Cardiac muscle cell (in vitro differentiated cells and primary cell): ENCODE measurements at regions not wholly inside any gene's neighbourhood (a gene's known extent, or its start where the extent isn't known, plus 50 kb on each side); places are given as distances from the start of the nearest gene placed in this dataset.

Source experiments
- DNase-seq, 2 donors: peaks; one replicate each; pipeline versions ENCODE4 v3.0.0 to v3.0.0-alpha.2; 2010 to 2017; ENCODE audit warnings: low read depth in 1 of 2, low spot score in 1 of 2
- H3K27ac ChIP-seq: fragments of 200-600 bp; sonication (generic); 2 replicates; pipeline ENCODE4 v1.5.1; 2016
- H3K27me3 ChIP-seq: fragments of 200-600 bp; sonication (generic); 2 replicates; pipeline ENCODE4 v1.6.0; 2016; ENCODE audit warnings: control low read depth
- H3K36me3 ChIP-seq: fragments of 200-600 bp; sonication (generic); 2 replicates; pipeline ENCODE4 v1.5.1; 2016; ENCODE audit warnings: control low read depth
- H3K4me1 ChIP-seq: fragments of 200-600 bp; sonication (generic); 2 replicates; pipeline ENCODE4 v1.8.1; 2017; ENCODE audit warnings: low read depth, mild to moderate bottlenecking, mixed run types
- H3K4me3 ChIP-seq: fragments of 200-600 bp; sonication (generic); 2 replicates; pipeline ENCODE4 v1.5.1; 2016; ENCODE audit warnings: mild to moderate bottlenecking
- H3K9me3 ChIP-seq: fragments of 200-600 bp; sonication (generic); 2 replicates; pipeline ENCODE4 v1.5.1; 2017; ENCODE audit warnings: low read depth, mild to moderate bottlenecking, control low read depth
- CTCF ChIP-seq: IDR thresholded peaks from 2 replicates; pipeline ENCODE4 v1.5.1; 2012; ENCODE audit warnings: low read depth, mild to moderate bottlenecking, low read length

GRCh38 chr2:6497048-6497447, 368.7 kb downstream of the CMPK2 start:
- no peaks in the 10 kb centered on the region for H3K9me3 ChIP-seq
- no peak for DNase-seq
- no peaks in the 10 kb centered on the region for H3K27me3 ChIP-seq
- no peaks in the 10 kb centered on the region for H3K4me1 ChIP-seq
- no peak overlapping the region for H3K27ac ChIP-seq
- no peak for TF ChIP-seq CTCF
- H3K36me3 ChIP-seq, result no peaks in the 10 kb centered on the region
- H3K4me3 ChIP-seq, result no peak overlapping the region

- Histone ChIP-seq H3K4me3 (no peak overlapping the region), H3K9me3 (no peaks in the 10 kb centered on the region), H3K36me3 (no peaks in the 10 kb centered on the region), H3K27me3 (no peaks in the 10 kb centered on the region), H3K4me1 (no peaks in the 10 kb centered on the region), H3K27ac (no peak overlapping the region)
- TF ChIP-seq CTCF, result no peak
- no peak for DNase-seq
Measured at GRCh38 chr2:6498841-6499240, 366.9 kb downstream of the CMPK2 start.

GRCh38 chr2:6499691-6500090, 366.0 kb downstream of the CMPK2 start:
- H3K27ac ChIP-seq, result no peak overlapping the region
- H3K27me3 ChIP-seq, result no peaks in the 10 kb centered on the region
- no peak overlapping the region for H3K4me3 ChIP-seq
- no peak for DNase-seq
- no peaks in the 10 kb centered on the region for H3K9me3 ChIP-seq
- no peaks in the 10 kb centered on the region for H3K4me1 ChIP-seq
- no peaks in the 10 kb centered on the region for H3K36me3 ChIP-seq
- TF ChIP-seq CTCF, result no peak

- H3K4me1 ChIP-seq, result no peaks in the 10 kb centered on the region
- H3K36me3 ChIP-seq, result no peaks in the 10 kb centered on the region
- no peak overlapping the region for H3K27ac ChIP-seq
- no peak overlapping the region for H3K4me3 ChIP-seq
- no peaks in the 10 kb centered on the region for H3K27me3 ChIP-seq
- no peaks in the 10 kb centered on the region for H3K9me3 ChIP-seq
- no peak for TF ChIP-seq CTCF
- no peak for DNase-seq
Measured at GRCh38 chr2:6506361-6506794, 359.3 kb downstream of the CMPK2 start.

GRCh38 chr2:6506859-6507258, 358.8 kb downstream of the CMPK2 start:
- DNase-seq, result no peak
- no peak overlapping the region for H3K27ac ChIP-seq
- TF ChIP-seq CTCF, result no peak

GRCh38 chr2:6510532-6510931, 355.2 kb downstream of the CMPK2 start:
- no peaks in the 10 kb centered on the region for H3K4me1 ChIP-seq
- H3K27ac ChIP-seq, result no peak overlapping the region
- no peak overlapping the region for H3K4me3 ChIP-seq
- DNase-seq, result no peak
- no peaks in the 10 kb centered on the region for H3K27me3 ChIP-seq
- H3K9me3 ChIP-seq, result no peaks in the 10 kb centered on the region
- TF ChIP-seq CTCF, result no peak
- H3K36me3 ChIP-seq, result no peaks in the 10 kb centered on the region

More at GRCh38 chr2:6506859-6507258, 358.8 kb downstream of the CMPK2 start:
- H3K4me3 ChIP-seq, result no peak overlapping the region
- H3K9me3 ChIP-seq, result no peaks in the 10 kb centered on the region
- no peaks in the 10 kb centered on the region for H3K36me3 ChIP-seq
- no peaks in the 10 kb centered on the region for H3K4me1 ChIP-seq
- no peaks in the 10 kb centered on the region for H3K27me3 ChIP-seq
